ENCODE measurements at regions not wholly inside any gene's neighbourhood (a gene's known extent, or its start where the extent isn't known, plus 50 kb on each side); places are given as distances from the start of the nearest gene placed in this dataset.

DNA sequence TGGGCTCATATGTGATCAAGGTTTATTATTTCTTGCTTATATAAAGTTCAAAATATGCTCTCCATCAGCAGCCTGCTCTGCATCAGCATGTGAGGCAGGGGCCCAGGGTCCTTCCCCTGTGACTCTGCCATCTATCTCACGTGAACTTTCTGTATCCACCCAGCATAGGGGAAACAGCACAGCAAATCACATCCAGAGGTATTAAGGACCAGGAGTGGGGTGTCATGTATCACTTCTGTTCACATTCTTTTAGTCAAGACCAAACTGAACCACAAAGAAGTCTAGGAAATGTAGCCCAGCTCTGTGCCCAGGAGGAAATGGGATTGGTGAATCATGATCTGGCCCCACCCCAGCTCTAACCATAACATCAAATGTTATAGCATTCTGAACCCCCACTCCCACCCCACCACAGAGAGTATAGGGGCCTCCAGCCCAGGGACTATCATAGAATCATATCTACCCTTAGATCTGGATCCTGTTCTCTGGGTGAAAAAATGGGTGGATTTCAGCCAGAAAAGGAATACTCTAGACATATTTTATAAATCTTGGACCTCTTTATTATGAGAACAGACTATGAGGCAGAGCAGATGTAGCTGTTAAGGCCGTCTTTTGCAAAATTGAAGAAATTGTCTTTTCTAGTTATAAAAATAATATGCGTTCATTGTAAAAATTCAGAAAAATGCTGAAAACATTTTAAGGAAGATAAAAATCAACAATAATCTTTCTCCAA is 473.7 kb downstream of the ARHGEF28 start:
- intact Hi-C loops (cut with micrococcal nuclease; ENCODE audit: unreplicated experiment), result no loop called here
- H3K9me3 ChIP-seq (ENCODE audit: low read depth, low read length, poor library complexity, severe bottlenecking), result no peaks in the 10 kb centered on the region
- H3K4me3 ChIP-seq (ENCODE audit: low read depth, low read length, poor library complexity, severe bottlenecking), result no peak overlapping the region
- no peak for TF ChIP-seq EZH2 (IDR thresholded peaks at IDR 0.05; ENCODE audit: borderline replicate concordance, low read depth, low read length, poor library complexity, severe bottlenecking)
- TF ChIP-seq, protein P1, sequence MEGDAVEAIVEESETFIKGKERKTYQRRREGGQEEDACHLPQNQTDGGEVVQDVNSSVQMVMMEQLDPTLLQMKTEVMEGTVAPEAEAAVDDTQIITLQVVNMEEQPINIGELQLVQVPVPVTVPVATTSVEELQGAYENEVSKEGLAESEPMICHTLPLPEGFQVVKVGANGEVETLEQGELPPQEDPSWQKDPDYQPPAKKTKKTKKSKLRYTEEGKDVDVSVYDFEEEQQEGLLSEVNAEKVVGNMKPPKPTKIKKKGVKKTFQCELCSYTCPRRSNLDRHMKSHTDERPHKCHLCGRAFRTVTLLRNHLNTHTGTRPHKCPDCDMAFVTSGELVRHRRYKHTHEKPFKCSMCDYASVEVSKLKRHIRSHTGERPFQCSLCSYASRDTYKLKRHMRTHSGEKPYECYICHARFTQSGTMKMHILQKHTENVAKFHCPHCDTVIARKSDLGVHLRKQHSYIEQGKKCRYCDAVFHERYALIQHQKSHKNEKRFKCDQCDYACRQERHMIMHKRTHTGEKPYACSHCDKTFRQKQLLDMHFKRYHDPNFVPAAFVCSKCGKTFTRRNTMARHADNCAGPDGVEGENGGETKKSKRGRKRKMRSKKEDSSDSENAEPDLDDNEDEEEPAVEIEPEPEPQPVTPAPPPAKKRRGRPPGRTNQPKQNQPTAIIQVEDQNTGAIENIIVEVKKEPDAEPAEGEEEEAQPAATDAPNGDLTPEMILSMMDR (conservative IDR thresholded peaks at IDR 0.05; ENCODE audit: low read depth, low read length), result no peak
- CTCF ChIA-PET, result no interaction called here
- POLR2A ChIA-PET (ENCODE audit: low non-redundant PET), result no interaction called here
- no peaks in the 10 kb centered on the region for H3K4me1 ChIP-seq (ENCODE audit: insufficient read depth, low read length, poor library complexity, severe bottlenecking)
- no peak for DNase-seq (ENCODE audit: low spot score)
- H3K27me3 ChIP-seq (replicated peaks; ENCODE audit: insufficient read depth, low read depth, low read length, poor library complexity), result peaks cover 7% of the 10 kb centered on the region
- no peaks in the 10 kb centered on the region for H3K36me3 ChIP-seq (ENCODE audit: insufficient read depth, low read length, poor library complexity, severe bottlenecking)
- H3K27ac ChIP-seq (ENCODE audit: low read depth, low read length, poor library complexity, severe bottlenecking), result no peak overlapping the region
- BruUV-seq (replicated peaks), result no TSS peak

DNA sequence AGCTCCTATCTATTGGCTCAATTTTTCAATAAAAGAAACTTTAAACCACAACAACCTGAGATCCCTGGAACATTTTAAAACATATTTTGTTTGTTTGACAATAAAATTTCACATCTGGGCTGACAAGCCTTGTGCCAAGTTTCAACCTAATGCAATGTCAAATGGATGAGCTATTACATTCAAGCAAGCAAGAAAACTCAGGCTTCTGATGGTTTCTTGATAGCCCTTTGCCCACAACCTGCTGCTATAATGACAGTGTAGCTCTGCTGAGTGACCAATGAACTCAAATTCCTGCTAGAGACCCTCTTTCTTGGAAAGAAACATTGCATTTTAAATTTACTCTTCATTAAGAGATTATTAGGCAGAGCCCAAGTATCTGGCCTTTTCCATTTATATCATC is 472.9 kb downstream of the ARHGEF28 start:
- ChIA-PET CTCF (interaction anchor here (0.6 kb wide), 1 partner anchor 9 kb away, joined by 4 read pairs; no protein-coding TSS in a partner anchor), POLR2A (ENCODE audit: low non-redundant PET) (no interaction called here)
- no peak for TF ChIP-seq EZH2 (IDR thresholded peaks at IDR 0.05; ENCODE audit: borderline replicate concordance, low read depth, low read length, poor library complexity, severe bottlenecking)
- TF ChIP-seq, protein P1 (conservative IDR thresholded peaks at IDR 0.05; ENCODE audit: low read depth, low read length), result no peak
- H3K4me1 ChIP-seq (ENCODE audit: insufficient read depth, low read length, poor library complexity, severe bottlenecking), result no peaks in the 10 kb centered on the region
- no peak for DNase-seq (ENCODE audit: low spot score)
- H3K27ac ChIP-seq (ENCODE audit: low read depth, low read length, poor library complexity, severe bottlenecking), result no peak overlapping the region
- H3K4me3 ChIP-seq (ENCODE audit: low read depth, low read length, poor library complexity, severe bottlenecking), result no peak overlapping the region
- intact Hi-C loops (cut with micrococcal nuclease; ENCODE audit: unreplicated experiment), result no loop called here
- no peaks in the 10 kb centered on the region for H3K9me3 ChIP-seq (ENCODE audit: low read depth, low read length, poor library complexity, severe bottlenecking)
- H3K27me3 ChIP-seq (replicated peaks; ENCODE audit: insufficient read depth, low read depth, low read length, poor library complexity), result peaks cover 7% of the 10 kb centered on the region
- no TSS peak for BruUV-seq (replicated peaks)
- H3K36me3 ChIP-seq (ENCODE audit: insufficient read depth, low read length, poor library complexity, severe bottlenecking), result no peaks in the 10 kb centered on the region

DNA sequence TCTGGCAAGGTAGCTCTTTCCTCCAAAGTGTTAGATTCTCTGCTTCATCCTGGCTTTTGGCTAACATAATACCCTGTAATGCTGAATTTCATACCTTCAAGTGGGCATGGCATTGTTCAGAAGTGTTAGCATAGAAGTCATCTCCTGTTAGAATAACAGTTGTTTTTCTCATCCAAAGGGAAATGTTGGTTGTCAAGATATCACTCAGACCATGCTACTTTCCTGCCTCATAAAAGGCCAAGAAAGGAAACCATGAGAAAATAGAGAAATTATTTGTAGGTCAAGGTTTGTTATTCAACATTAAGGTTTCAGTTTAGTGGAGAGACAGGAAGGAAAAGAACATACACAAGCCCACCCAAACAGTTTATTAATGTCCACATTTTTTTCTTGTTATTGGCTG is 472.5 kb downstream of the ARHGEF28 start:
- Histone ChIP-seq H3K4me1 (ENCODE audit: insufficient read depth, low read length, poor library complexity, severe bottlenecking) (no peaks in the 10 kb centered on the region), H3K4me3 (ENCODE audit: low read depth, low read length, poor library complexity, severe bottlenecking) (no peak overlapping the region), H3K27ac (ENCODE audit: low read depth, low read length, poor library complexity, severe bottlenecking) (no peak overlapping the region), H3K9me3 (ENCODE audit: low read depth, low read length, poor library complexity, severe bottlenecking) (no peaks in the 10 kb centered on the region), H3K27me3 (replicated peaks; ENCODE audit: insufficient read depth, low read depth, low read length, poor library complexity) (peaks cover 7% of the 10 kb centered on the region), H3K36me3 (ENCODE audit: insufficient read depth, low read length, poor library complexity, severe bottlenecking) (no peaks in the 10 kb centered on the region)
- BruUV-seq (replicated peaks), result no TSS peak
- DNase-seq (ENCODE audit: low spot score), result no peak
- intact Hi-C loops (cut with micrococcal nuclease; ENCODE audit: unreplicated experiment), result no loop called here
- TF ChIP-seq, protein P1 (conservative IDR thresholded peaks at IDR 0.05; ENCODE audit: low read depth, low read length), result no peak
- no peak for TF ChIP-seq EZH2 (IDR thresholded peaks at IDR 0.05; ENCODE audit: borderline replicate concordance, low read depth, low read length, poor library complexity, severe bottlenecking)
- CTCF ChIA-PET, result no interaction called here
- POLR2A ChIA-PET (ENCODE audit: low non-redundant PET), result no interaction called here
